ENCODE measurements at regions not wholly inside any gene's neighbourhood (a gene's known extent, or its start where the extent isn't known, plus 50 kb on each side); places are given as distances from the start of the nearest gene placed in this dataset.

- TF ChIP-seq CTCF (conservative IDR thresholded peaks at IDR 0.05; ENCODE audit: low read depth, low read length) (no peak), EZH2phosphoT487 (IDR thresholded peaks at IDR 0.05; ENCODE audit: borderline replicate concordance, low read length) (no peak)
Observed at GRCh38 chr22:47617186-47617585, 854.7 kb downstream of the TBC1D22A start.

Measured in PC-3 (cell line).